BE2C (cell line): ENCODE measurements at regions not wholly inside any gene's neighbourhood (a gene's known extent, or its start where the extent isn't known, plus 50 kb on each side); places are given as distances from the start of the nearest gene placed in this dataset.

Source experiments
- DNase-seq: peaks from one replicate; pipeline ENCODE4 v3.0.0-alpha.2; 2020
- H3K27me3 ChIP-seq: fragments of 250-450 bp; sonication (Bioruptor Pico); 2 replicates; pipeline ENCODE4 v1.5.1; 2020; ENCODE audit warnings: mild to moderate bottlenecking
- H3K36me3 ChIP-seq: fragments of 250-450 bp; sonication (Bioruptor Pico); 2 replicates; pipeline ENCODE4 v1.5.1; 2020; ENCODE audit warnings: mild to moderate bottlenecking
- H3K4me1 ChIP-seq: fragments of 250-450 bp; sonication (Bioruptor Pico); 2 replicates; pipeline ENCODE4 v1.5.1; 2020
- H3K4me3 ChIP-seq: 2 replicates; pipeline ENCODE4 v1.5.1; 2011; ENCODE audit warnings: low read depth, low read length
- H3K9me3 ChIP-seq: fragments of 250-450 bp; sonication (Bioruptor Pico); 2 replicates; pipeline ENCODE4 v1.5.1; 2020
- TF ChIP-seq, protein P1 (sequence below): IDR thresholded peaks from 2 replicates; pipeline ENCODE4 v1.5.1; 2012; ENCODE audit warnings: mild to moderate bottlenecking, low read depth, low read length

DNA sequence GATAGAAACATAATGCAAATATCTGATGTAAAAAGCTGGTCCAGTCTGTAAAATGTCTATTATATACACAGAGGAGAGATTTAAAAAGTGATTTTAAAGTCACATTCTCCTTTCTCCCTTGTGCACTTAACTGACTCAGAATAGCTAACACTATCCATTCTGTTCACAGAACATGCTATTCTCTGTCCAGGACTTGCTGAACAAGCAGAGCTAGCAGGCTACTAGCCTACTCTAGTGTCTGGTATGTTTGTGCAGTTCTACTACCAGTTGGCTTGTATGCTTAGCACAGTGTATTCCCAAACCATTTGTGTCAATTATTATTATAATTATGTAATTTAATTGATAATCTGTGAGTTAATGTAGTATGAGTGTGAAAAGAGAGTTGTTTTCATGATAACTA lies 161.7 kb upstream of the NUDT12 start:
- no peaks in the 10 kb centered on the region for H3K36me3 ChIP-seq
- TF ChIP-seq, protein P1, sequence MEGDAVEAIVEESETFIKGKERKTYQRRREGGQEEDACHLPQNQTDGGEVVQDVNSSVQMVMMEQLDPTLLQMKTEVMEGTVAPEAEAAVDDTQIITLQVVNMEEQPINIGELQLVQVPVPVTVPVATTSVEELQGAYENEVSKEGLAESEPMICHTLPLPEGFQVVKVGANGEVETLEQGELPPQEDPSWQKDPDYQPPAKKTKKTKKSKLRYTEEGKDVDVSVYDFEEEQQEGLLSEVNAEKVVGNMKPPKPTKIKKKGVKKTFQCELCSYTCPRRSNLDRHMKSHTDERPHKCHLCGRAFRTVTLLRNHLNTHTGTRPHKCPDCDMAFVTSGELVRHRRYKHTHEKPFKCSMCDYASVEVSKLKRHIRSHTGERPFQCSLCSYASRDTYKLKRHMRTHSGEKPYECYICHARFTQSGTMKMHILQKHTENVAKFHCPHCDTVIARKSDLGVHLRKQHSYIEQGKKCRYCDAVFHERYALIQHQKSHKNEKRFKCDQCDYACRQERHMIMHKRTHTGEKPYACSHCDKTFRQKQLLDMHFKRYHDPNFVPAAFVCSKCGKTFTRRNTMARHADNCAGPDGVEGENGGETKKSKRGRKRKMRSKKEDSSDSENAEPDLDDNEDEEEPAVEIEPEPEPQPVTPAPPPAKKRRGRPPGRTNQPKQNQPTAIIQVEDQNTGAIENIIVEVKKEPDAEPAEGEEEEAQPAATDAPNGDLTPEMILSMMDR = no peak
- peaks cover 9% of the 10 kb centered on the region; the same call in 1 of the 2 replicates for H3K9me3 ChIP-seq
- DNase-seq = no peak
- H3K27me3 ChIP-seq = no peaks in the 10 kb centered on the region
- no peaks in the 10 kb centered on the region for H3K4me1 ChIP-seq
- no peak overlapping the region for H3K4me3 ChIP-seq

DNA sequence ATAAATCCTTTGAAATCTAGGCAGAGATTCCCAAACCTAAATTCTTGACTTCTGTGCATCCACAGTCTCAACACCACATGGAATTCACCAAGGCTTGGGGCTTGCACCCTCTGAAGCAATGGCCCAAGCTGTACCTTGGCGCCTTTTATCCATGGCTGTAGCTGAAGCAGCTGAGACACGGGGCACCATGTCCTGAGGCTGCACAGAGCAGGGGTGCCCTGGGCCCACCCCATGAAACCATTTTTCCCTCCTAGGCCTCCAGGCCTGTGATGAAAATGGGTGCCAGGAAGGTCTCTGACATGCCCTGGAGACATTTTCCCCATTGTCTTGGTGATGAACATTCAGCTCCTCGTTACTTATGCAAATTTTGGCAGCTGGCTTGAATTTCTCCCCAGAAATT lies 158.6 kb upstream of the NUDT12 start:
- Histone ChIP-seq H3K4me3 (no peak overlapping the region), H3K36me3 (no peaks in the 10 kb centered on the region), H3K4me1 (no peaks in the 10 kb centered on the region), H3K9me3 (peaks cover 9% of the 10 kb centered on the region), H3K27me3 (no peaks in the 10 kb centered on the region)
- no peak for DNase-seq
- TF ChIP-seq, protein P1 = no peak

DNA sequence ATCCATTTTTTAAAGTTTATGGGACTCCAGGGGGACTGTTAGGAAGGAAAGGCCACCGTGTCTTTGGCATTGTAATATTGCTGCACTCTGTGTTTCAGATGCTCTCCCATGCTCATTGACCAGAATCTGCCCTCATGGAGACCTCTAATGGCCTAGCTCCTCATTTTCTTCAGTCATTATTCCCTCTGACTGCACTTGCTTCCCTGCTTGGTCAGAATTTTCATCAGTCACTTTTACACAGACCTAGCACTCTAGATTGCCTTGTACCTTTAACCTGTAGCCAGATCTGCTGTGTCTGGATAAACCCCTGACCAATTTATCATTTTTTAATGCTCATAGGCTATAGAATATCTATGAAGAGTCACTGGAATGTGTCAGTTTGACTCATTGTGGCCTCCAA lies 155.5 kb upstream of the NUDT12 start:
- TF ChIP-seq, protein P1 = no peak

DNA sequence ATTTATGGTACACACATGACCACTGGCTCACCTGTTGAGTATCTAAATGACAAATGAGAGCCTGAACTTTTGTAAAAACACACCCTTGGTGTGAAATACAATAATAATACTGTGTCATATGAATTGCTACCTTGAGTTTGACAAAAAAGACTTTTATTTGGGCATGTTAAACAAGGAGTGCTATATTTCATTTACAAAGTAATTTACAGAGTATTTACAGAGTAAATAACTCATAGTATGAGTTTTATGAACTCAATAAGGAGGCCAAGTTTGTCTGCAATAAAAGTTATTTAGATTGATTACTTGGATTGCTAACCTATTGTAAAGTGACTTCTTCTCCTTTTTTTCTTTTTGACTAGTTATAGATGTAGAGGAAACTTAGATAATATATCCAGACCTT lies 146.0 kb upstream of the NUDT12 start:
- H3K4me1 ChIP-seq = peaks cover 12% of the 10 kb centered on the region
- H3K9me3 ChIP-seq = no peaks in the 10 kb centered on the region
- no peak for DNase-seq
- TF ChIP-seq, protein P1 = no peak
- no peaks in the 10 kb centered on the region for H3K27me3 ChIP-seq
- no peak overlapping the region for H3K4me3 ChIP-seq
- no peaks in the 10 kb centered on the region for H3K36me3 ChIP-seq

More for the DNA sequence above, 155.5 kb upstream of the NUDT12 start:
- Histone ChIP-seq H3K9me3 (peaks cover 9% of the 10 kb centered on the region), H3K36me3 (no peaks in the 10 kb centered on the region), H3K27me3 (no peaks in the 10 kb centered on the region), H3K4me1 (no peaks in the 10 kb centered on the region), H3K4me3 (no peak overlapping the region)
- no peak for DNase-seq

DNA sequence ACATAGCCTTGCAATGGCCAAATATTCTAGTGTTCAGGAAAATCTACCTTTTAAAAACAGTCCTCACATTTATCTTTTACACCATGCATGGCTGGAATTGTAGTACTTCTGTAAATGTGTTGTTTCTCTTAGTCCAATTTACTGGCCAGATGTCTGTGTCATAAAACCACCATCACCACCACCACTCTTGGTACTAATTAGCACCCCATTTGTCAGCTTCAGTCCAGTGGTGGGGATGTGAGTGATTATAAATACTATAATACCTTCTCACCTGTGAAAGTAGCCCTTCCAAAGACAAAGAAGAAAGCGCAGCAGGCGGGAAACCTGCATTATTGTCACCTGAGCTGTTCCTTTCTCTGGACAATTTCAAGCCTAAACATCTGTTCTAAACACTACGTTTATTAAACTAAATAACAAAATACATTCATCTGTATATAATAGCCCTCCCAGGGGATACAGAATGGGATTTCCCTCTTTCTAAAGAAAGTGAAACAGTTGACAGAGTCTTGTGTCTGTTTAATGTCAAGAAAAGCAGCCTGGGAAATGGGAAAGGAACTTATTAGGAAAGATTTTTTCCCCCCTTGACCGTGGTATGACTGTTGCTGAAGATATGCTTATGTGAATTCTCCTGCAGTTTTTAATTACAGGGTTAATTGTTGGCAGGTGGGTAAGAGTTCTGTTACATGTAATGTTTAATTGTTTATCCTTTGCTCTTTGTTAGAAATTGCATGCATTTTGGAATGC lies 144.5 kb upstream of the NUDT12 start:
- H3K9me3 ChIP-seq = no peaks in the 10 kb centered on the region
- H3K4me1 ChIP-seq = peaks cover 17% of the 10 kb centered on the region
- no peaks in the 10 kb centered on the region for H3K36me3 ChIP-seq
- TF ChIP-seq, protein P1 = no peak
- no peak for DNase-seq
- no peak overlapping the region for H3K4me3 ChIP-seq
- H3K27me3 ChIP-seq = no peaks in the 10 kb centered on the region

DNA sequence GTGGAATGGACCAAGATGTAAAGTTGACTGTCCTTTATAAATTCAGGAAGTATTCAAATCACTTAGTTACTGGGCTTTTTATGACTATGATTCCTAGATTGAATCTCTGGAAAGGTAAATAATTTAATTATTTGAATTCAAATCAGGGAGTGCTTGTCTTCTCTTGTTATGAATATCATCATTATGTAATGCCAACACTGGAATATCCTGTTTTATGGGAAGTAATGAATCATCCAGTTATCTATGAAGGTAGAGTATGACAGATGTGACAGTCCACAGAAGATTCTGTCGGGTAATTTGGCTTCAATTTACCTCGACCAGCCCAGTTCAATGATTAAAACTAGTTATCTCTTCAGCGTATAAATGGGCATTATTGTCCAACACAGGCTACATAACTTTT lies 141.0 kb upstream of the NUDT12 start:
- Histone ChIP-seq H3K9me3 (no peaks in the 10 kb centered on the region), H3K4me3 (peak overlapping the region; percentile 14), H3K27me3 (no peaks in the 10 kb centered on the region), H3K36me3 (no peaks in the 10 kb centered on the region), H3K4me1 (peaks cover 17% of the 10 kb centered on the region)
- peak; percentile 36 for DNase-seq
- TF ChIP-seq, protein P1 = no peak
